ENCODE measurements at regions not wholly inside any gene's neighbourhood (a gene's known extent, or its start where the extent isn't known, plus 50 kb on each side); places are given as distances from the start of the nearest gene placed in this dataset.

- no peak overlapping the region for H3K27ac ChIP-seq (ENCODE audit: low read length)
Observed at GRCh38 chr6:5869676-5870075, 137.0 kb downstream of the NRN1 start.

GRCh38 chr6:5869261-5869660 is 137.5 kb downstream of the NRN1 start:
- no peak overlapping the region for H2AFZ ChIP-seq (ENCODE audit: low read depth, low read length)
- no peaks in the 10 kb centered on the region for H3K27me3 ChIP-seq (ENCODE audit: low read depth, low read length)
- H3K27ac ChIP-seq (ENCODE audit: low read length): no peak overlapping the region
- no peak overlapping the region for H3K4me3 ChIP-seq (ENCODE audit: low read length)
- peaks cover 5% of the 10 kb centered on the region; the same call in 1 of the 2 replicates for H3K4me1 ChIP-seq (ENCODE audit: low read length)
- TF ChIP-seq EZH2phosphoT487 (IDR thresholded peaks at IDR 0.05; ENCODE audit: low read depth) (no peak), CTCF (IDR thresholded peaks at IDR 0.05; ENCODE audit: low read depth, low read length) (no peak)
- H3K9me3 ChIP-seq (ENCODE audit: insufficient read depth, low read length): no peaks in the 10 kb centered on the region
- no peak overlapping the region for H3K9ac ChIP-seq (ENCODE audit: low read length)
- no peaks in the 10 kb centered on the region for H4K20me1 ChIP-seq (ENCODE audit: insufficient read depth, low read length)
- H3K4me2 ChIP-seq (ENCODE audit: low read length): no peak overlapping the region
- no peaks in the 10 kb centered on the region for H3K79me2 ChIP-seq (ENCODE audit: low read length)
- H3K36me3 ChIP-seq (replicated peaks; ENCODE audit: low read depth, low read length): no peaks in the 10 kb centered on the region

More at GRCh38 chr6:5869676-5870075, 137.0 kb downstream of the NRN1 start:
- Histone ChIP-seq H2AFZ (ENCODE audit: low read depth, low read length) (no peak overlapping the region), H3K4me3 (ENCODE audit: low read length) (no peak overlapping the region), H3K36me3 (replicated peaks; ENCODE audit: low read depth, low read length) (no peaks in the 10 kb centered on the region), H3K27me3 (ENCODE audit: low read depth, low read length) (no peaks in the 10 kb centered on the region), H3K79me2 (ENCODE audit: low read length) (no peaks in the 10 kb centered on the region), H3K9ac (ENCODE audit: low read length) (no peak overlapping the region), H3K9me3 (ENCODE audit: insufficient read depth, low read length) (no peaks in the 10 kb centered on the region), H4K20me1 (ENCODE audit: insufficient read depth, low read length) (no peaks in the 10 kb centered on the region), H3K4me2 (ENCODE audit: low read length) (no peak overlapping the region), H3K4me1 (ENCODE audit: low read length) (peaks cover 5% of the 10 kb centered on the region; the same call in 1 of the 2 replicates)
- TF ChIP-seq CTCF (IDR thresholded peaks at IDR 0.05; ENCODE audit: low read depth, low read length) (no peak), EZH2phosphoT487 (IDR thresholded peaks at IDR 0.05; ENCODE audit: low read depth) (no peak)

- Histone ChIP-seq H3K4me3 (ENCODE audit: low read length) (no peak overlapping the region), H3K4me2 (ENCODE audit: low read length) (0 out of 2 replicates have a peak overlapping the region, but pooled peaks have one; percentile 18), H3K36me3 (replicated peaks; ENCODE audit: low read depth, low read length) (no peaks in the 10 kb centered on the region), H3K27ac (ENCODE audit: low read length) (no peak overlapping the region), H3K27me3 (ENCODE audit: low read depth, low read length) (no peaks in the 10 kb centered on the region), H3K4me1 (ENCODE audit: low read length) (peaks cover 5% of the 10 kb centered on the region; the same call in 1 of the 2 replicates), H3K9me3 (ENCODE audit: insufficient read depth, low read length) (no peaks in the 10 kb centered on the region), H3K79me2 (ENCODE audit: low read length) (no peaks in the 10 kb centered on the region), H4K20me1 (ENCODE audit: insufficient read depth, low read length) (no peaks in the 10 kb centered on the region), H2AFZ (ENCODE audit: low read depth, low read length) (no peak overlapping the region), H3K9ac (ENCODE audit: low read length) (no peak overlapping the region)
- TF ChIP-seq CTCF (IDR thresholded peaks at IDR 0.05; ENCODE audit: low read depth, low read length) (no peak), EZH2phosphoT487 (IDR thresholded peaks at IDR 0.05; ENCODE audit: low read depth) (no peak)
Observed at GRCh38 chr6:5866547-5867051, 140.1 kb downstream of the NRN1 start.

GRCh38 chr6:5865506-5866031 is 141.2 kb downstream of the NRN1 start:
- Histone ChIP-seq H3K9ac (ENCODE audit: low read length) (no peak overlapping the region), H3K4me1 (ENCODE audit: low read length) (no peaks in the 10 kb centered on the region), H2AFZ (ENCODE audit: low read depth, low read length) (no peak overlapping the region), H3K4me3 (ENCODE audit: low read length) (no peak overlapping the region), H3K79me2 (ENCODE audit: low read length) (no peaks in the 10 kb centered on the region), H3K27me3 (ENCODE audit: low read depth, low read length) (no peaks in the 10 kb centered on the region), H3K4me2 (ENCODE audit: low read length) (no peak overlapping the region), H3K36me3 (replicated peaks; ENCODE audit: low read depth, low read length) (no peaks in the 10 kb centered on the region), H3K9me3 (ENCODE audit: insufficient read depth, low read length) (no peaks in the 10 kb centered on the region), H4K20me1 (ENCODE audit: insufficient read depth, low read length) (no peaks in the 10 kb centered on the region), H3K27ac (ENCODE audit: low read length) (no peak overlapping the region)
- TF ChIP-seq EZH2phosphoT487 (IDR thresholded peaks at IDR 0.05; ENCODE audit: low read depth) (no peak), CTCF (IDR thresholded peaks at IDR 0.05; ENCODE audit: low read depth, low read length) (no peak)

Measured in OCI-LY3 (cell line).